LNCAP (cell line): ENCODE measurements at regions not wholly inside any gene's neighbourhood (a gene's known extent, or its start where the extent isn't known, plus 50 kb on each side); places are given as distances from the start of the nearest gene placed in this dataset.

Experiments
- CTCF ChIP-seq: fragments of 450-650 bp; IDR thresholded peaks from 2 replicates; pipeline ENCODE4 v1.5.1; 2017; ENCODE audit warnings: mild to moderate bottlenecking

DNA sequence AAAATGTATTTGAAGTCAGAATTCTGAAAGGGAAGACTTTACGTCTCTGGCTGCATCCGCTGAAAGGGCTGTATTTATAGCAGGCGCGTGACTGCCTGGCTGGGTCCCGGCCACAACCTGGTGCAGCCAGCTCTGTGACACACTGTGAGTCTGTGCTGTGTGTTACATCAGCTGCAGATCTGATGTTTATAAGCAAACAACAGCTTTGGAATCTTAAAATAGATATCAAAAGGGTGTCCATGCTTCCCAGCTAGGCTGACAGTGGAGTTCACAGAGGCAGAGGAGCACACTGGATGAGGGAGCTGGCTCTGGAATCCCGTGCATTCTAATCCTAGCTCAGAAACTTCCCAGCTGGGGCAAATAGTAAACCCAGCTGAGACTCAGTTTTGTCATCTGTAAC is 433.4 kb upstream of the BRINP1 start:
- TF ChIP-seq CTCF, result no peak

- TF ChIP-seq CTCF, result no peak
These were observed 432.9 kb upstream of the BRINP1 start for GRCh38 chr9:119802133-119802532.

GRCh38 chr9:119801311-119801710 is 432.1 kb upstream of the BRINP1 start:
- no peak for TF ChIP-seq CTCF

GRCh38 chr9:119795395-119795794 is 426.2 kb upstream of the BRINP1 start:
- no peak for TF ChIP-seq CTCF

GRCh38 chr9:119794836-119795235 is 425.6 kb upstream of the BRINP1 start:
- TF ChIP-seq CTCF, result no peak

DNA sequence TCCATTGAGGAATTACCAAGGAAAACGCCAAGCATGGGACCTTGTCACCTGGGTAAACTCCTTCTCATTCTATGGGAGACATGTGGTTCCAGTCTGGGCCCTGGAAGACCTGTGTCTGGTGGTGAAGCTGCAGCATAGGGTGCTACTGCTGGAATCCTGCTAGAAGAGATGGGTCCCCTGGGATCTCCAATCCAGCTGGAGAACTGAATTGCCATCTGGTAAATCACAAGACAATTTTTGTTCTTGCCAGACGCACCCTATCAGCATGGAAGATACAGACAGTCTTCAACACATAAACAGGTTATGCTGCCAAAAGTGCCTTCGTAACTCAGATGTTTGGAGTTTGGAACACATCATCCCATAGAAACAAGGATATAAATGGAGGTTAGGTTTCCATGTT is 424.0 kb upstream of the BRINP1 start:
- TF ChIP-seq CTCF, result no peak

- TF ChIP-seq CTCF, result no peak
These were observed 423.0 kb upstream of the BRINP1 start for GRCh38 chr9:119792242-119792641.

GRCh38 chr9:119789987-119790386 is 420.8 kb upstream of the BRINP1 start:
- TF ChIP-seq CTCF, result no peak
